ENCODE measurements at regions not wholly inside any gene's neighbourhood (a gene's known extent, or its start where the extent isn't known, plus 50 kb on each side); places are given as distances from the start of the nearest gene placed in this dataset.
A peak's percentile ranks its signal among the peaks of the same experiment; 100 is the strongest.

- H3K4me3 ChIP-seq (ENCODE audit: low read depth, low read length): no peak overlapping the region
These were observed 239.0 kb downstream of the OSR1 start for GRCh38 chr2:19119326-19120001.

GRCh38 chr2:19116918-19117317 is 241.5 kb downstream of the OSR1 start:
- DNase-seq (ENCODE audit: low read depth): no peak
- no peak overlapping the region for H3K4me3 ChIP-seq (ENCODE audit: low read depth, low read length)
- peak; percentile 2 for TF ChIP-seq CTCF (IDR thresholded peaks at IDR 0.05; ENCODE audit: insufficient read depth, low read depth, low read length, missing control alignments)

More at GRCh38 chr2:19119326-19120001, 239.0 kb downstream of the OSR1 start:
- no peak for DNase-seq (ENCODE audit: low read depth)
- no peak for TF ChIP-seq CTCF (IDR thresholded peaks at IDR 0.05; ENCODE audit: insufficient read depth, low read depth, low read length, missing control alignments)

GRCh38 chr2:19114754-19115231 is 243.6 kb downstream of the OSR1 start:
- no peak overlapping the region for H3K4me3 ChIP-seq (ENCODE audit: low read depth, low read length)
- no peak for TF ChIP-seq CTCF (IDR thresholded peaks at IDR 0.05; ENCODE audit: insufficient read depth, low read depth, low read length, missing control alignments)
- DNase-seq (ENCODE audit: low read depth): no peak

- DNase-seq (ENCODE audit: low read depth): no peak
- no peak overlapping the region for H3K4me3 ChIP-seq (ENCODE audit: low read depth, low read length)
- no peak for TF ChIP-seq CTCF (IDR thresholded peaks at IDR 0.05; ENCODE audit: insufficient read depth, low read depth, low read length, missing control alignments)
These were observed 244.3 kb downstream of the OSR1 start for GRCh38 chr2:19114126-19114525.

GRCh38 chr2:19111354-19111753 is 247.1 kb downstream of the OSR1 start:
- DNase-seq (ENCODE audit: low read depth): no peak
- no peak overlapping the region for H3K4me3 ChIP-seq (ENCODE audit: low read depth, low read length)
- TF ChIP-seq CTCF (IDR thresholded peaks at IDR 0.05; ENCODE audit: insufficient read depth, low read depth, low read length, missing control alignments): no peak

GRCh38 chr2:19109518-19109917 is 248.9 kb downstream of the OSR1 start:
- TF ChIP-seq CTCF (IDR thresholded peaks at IDR 0.05; ENCODE audit: insufficient read depth, low read depth, low read length, missing control alignments): no peak
- DNase-seq (ENCODE audit: low read depth): no peak
- no peak overlapping the region for H3K4me3 ChIP-seq (ENCODE audit: low read depth, low read length)

GRCh38 chr2:19106376-19106775 is 252.0 kb downstream of the OSR1 start:
- no peak for TF ChIP-seq CTCF (IDR thresholded peaks at IDR 0.05; ENCODE audit: insufficient read depth, low read depth, low read length, missing control alignments)
- DNase-seq (ENCODE audit: low read depth): no peak
- no peak overlapping the region for H3K4me3 ChIP-seq (ENCODE audit: low read depth, low read length)
